ENCODE measurements at regions not wholly inside any gene's neighbourhood (a gene's known extent, or its start where the extent isn't known, plus 50 kb on each side); places are given as distances from the start of the nearest gene placed in this dataset.

DNA sequence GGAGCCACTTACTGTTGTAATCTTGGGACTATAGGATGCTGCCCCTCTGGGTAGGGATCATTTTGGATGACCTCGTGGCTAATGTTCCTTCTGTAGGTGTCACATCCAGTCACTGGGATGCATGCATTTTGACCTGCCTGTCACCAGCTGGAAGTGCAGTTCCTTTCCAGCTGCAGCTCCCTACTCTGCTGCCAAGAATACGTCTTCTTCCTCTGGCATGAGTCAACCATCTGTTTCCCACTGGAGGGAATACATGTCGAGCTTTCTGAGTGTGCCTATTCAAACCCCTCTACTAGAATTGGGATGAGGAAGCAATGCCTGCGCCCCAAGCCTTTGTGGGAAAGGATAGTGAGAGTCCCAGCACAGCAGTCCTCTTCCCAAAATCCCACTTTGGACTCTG lies 415.5 kb upstream of the ADAMTS5 start:
- Histone ChIP-seq H3K36me3 (ENCODE audit: low read length) (no peaks in the 10 kb centered on the region), H3K27ac (ENCODE audit: low read depth, low read length) (no peak overlapping the region), H3K9me2 (replicated peaks; ENCODE audit: insufficient read depth, low read length) (no peaks in the 10 kb centered on the region), H3K4me3 (ENCODE audit: insufficient read depth, low read length, poor library complexity, severe bottlenecking) (no peak overlapping the region), H3F3A (ENCODE audit: insufficient read depth) (no peaks in the 10 kb centered on the region), H2AFZ (ENCODE audit: low read depth, low read length, severe bottlenecking) (no peak overlapping the region), H3K9me3 (ENCODE audit: insufficient read depth, low read length) (no peaks in the 10 kb centered on the region), H3K9ac (ENCODE audit: low read length) (no peak overlapping the region), H3K4me2 (ENCODE audit: low read depth, low read length, poor library complexity, severe bottlenecking) (no peak overlapping the region), H3K27me3 (ENCODE audit: low read length) (no peaks in the 10 kb centered on the region), H4K20me1 (ENCODE audit: low read depth, low read length) (no peaks in the 10 kb centered on the region), H3K79me2 (ENCODE audit: insufficient read depth, low read length) (no peaks in the 10 kb centered on the region)
- TF ChIP-seq, protein P1, sequence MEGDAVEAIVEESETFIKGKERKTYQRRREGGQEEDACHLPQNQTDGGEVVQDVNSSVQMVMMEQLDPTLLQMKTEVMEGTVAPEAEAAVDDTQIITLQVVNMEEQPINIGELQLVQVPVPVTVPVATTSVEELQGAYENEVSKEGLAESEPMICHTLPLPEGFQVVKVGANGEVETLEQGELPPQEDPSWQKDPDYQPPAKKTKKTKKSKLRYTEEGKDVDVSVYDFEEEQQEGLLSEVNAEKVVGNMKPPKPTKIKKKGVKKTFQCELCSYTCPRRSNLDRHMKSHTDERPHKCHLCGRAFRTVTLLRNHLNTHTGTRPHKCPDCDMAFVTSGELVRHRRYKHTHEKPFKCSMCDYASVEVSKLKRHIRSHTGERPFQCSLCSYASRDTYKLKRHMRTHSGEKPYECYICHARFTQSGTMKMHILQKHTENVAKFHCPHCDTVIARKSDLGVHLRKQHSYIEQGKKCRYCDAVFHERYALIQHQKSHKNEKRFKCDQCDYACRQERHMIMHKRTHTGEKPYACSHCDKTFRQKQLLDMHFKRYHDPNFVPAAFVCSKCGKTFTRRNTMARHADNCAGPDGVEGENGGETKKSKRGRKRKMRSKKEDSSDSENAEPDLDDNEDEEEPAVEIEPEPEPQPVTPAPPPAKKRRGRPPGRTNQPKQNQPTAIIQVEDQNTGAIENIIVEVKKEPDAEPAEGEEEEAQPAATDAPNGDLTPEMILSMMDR (IDR thresholded peaks at IDR 0.05; ENCODE audit: insufficient read depth, low read length, poor library complexity, severe bottlenecking), result no peak
- TF ChIP-seq EZH2phosphoT487 (conservative IDR thresholded peaks at IDR 0.05; ENCODE audit: low read length), result no peak

DNA sequence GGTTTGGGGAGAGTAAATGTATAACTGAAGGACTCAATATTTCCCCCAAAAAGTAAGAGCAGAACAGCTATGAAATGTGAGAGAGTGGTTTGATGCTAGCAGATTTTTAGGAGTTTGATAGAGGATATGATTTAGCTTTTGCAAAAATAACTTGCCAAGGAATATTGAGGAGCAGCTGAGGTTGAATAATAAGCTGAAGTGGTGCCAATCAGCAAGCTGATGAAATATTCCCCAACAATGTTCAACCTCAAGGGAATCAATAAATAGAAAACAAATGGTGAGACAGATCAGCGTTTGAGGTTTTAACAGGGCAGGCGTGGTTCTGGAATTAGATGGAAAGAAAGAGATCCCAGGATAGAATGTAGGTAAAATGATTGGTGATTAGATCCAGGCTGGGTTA lies 413.4 kb upstream of the ADAMTS5 start:
- no peaks in the 10 kb centered on the region for H3K36me3 ChIP-seq (ENCODE audit: low read length)
- H3K9ac ChIP-seq (ENCODE audit: low read length), result no peak overlapping the region
- H3K79me2 ChIP-seq (ENCODE audit: insufficient read depth, low read length), result no peaks in the 10 kb centered on the region
- no peaks in the 10 kb centered on the region for H3K27me3 ChIP-seq (ENCODE audit: low read length)
- no peaks in the 10 kb centered on the region for H4K20me1 ChIP-seq (ENCODE audit: low read depth, low read length)
- H3K4me3 ChIP-seq (ENCODE audit: insufficient read depth, low read length, poor library complexity, severe bottlenecking), result no peak overlapping the region
- H3K9me2 ChIP-seq (replicated peaks; ENCODE audit: insufficient read depth, low read length), result no peaks in the 10 kb centered on the region
- no peak overlapping the region for H3K4me2 ChIP-seq (ENCODE audit: low read depth, low read length, poor library complexity, severe bottlenecking)
- TF ChIP-seq EZH2phosphoT487 (conservative IDR thresholded peaks at IDR 0.05; ENCODE audit: low read length), result no peak
- TF ChIP-seq, protein P1 (IDR thresholded peaks at IDR 0.05; ENCODE audit: insufficient read depth, low read length, poor library complexity, severe bottlenecking), result no peak
- H3K27ac ChIP-seq (ENCODE audit: low read depth, low read length), result no peak overlapping the region
- H3K9me3 ChIP-seq (ENCODE audit: insufficient read depth, low read length), result no peaks in the 10 kb centered on the region
- H2AFZ ChIP-seq (ENCODE audit: low read depth, low read length, severe bottlenecking), result no peak overlapping the region
- H3F3A ChIP-seq (ENCODE audit: insufficient read depth), result no peaks in the 10 kb centered on the region

DNA sequence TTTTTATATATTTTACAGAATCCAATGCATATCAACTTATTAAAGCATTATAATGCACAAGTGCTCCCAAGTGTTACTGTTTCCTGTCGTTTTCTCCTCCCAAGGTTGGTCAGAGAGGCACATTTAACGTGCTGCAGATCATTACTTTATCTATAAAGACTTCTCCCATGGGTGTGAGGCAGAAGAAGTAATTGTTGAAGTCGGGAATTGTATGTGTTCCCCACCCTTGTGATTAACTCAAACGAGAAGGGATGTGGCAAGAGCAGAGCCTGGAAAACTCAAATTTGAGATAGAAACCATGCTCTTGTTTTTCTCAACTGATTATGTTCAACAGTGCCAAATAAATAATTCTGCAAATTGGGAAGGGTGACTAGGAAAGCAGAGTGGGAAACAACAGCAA lies 412.5 kb upstream of the ADAMTS5 start:
- no peaks in the 10 kb centered on the region for H3K79me2 ChIP-seq (ENCODE audit: insufficient read depth, low read length)
- no peaks in the 10 kb centered on the region for H3K27me3 ChIP-seq (ENCODE audit: low read length)
- H3K9me2 ChIP-seq (replicated peaks; ENCODE audit: insufficient read depth, low read length), result no peaks in the 10 kb centered on the region
- no peak overlapping the region for H3K4me3 ChIP-seq (ENCODE audit: insufficient read depth, low read length, poor library complexity, severe bottlenecking)
- no peaks in the 10 kb centered on the region for H3K36me3 ChIP-seq (ENCODE audit: low read length)
- H4K20me1 ChIP-seq (ENCODE audit: low read depth, low read length), result no peaks in the 10 kb centered on the region
- no peaks in the 10 kb centered on the region for H3F3A ChIP-seq (ENCODE audit: insufficient read depth)
- H3K4me2 ChIP-seq (ENCODE audit: low read depth, low read length, poor library complexity, severe bottlenecking), result no peak overlapping the region
- H2AFZ ChIP-seq (ENCODE audit: low read depth, low read length, severe bottlenecking), result no peak overlapping the region
- no peak overlapping the region for H3K9ac ChIP-seq (ENCODE audit: low read length)
- H3K9me3 ChIP-seq (ENCODE audit: insufficient read depth, low read length), result no peaks in the 10 kb centered on the region
- TF ChIP-seq, protein P1 (IDR thresholded peaks at IDR 0.05; ENCODE audit: insufficient read depth, low read length, poor library complexity, severe bottlenecking), result no peak
- TF ChIP-seq EZH2phosphoT487 (conservative IDR thresholded peaks at IDR 0.05; ENCODE audit: low read length), result no peak
- no peak overlapping the region for H3K27ac ChIP-seq (ENCODE audit: low read depth, low read length)
